Astrocyte (in vitro differentiated cells and primary cell): ENCODE measurements at regions not wholly inside any gene's neighbourhood (a gene's known extent, or its start where the extent isn't known, plus 50 kb on each side); places are given as distances from the start of the nearest gene placed in this dataset.
A peak's percentile ranks its signal among the peaks of the same experiment; 100 is the strongest.

Source experiments
- DNase-seq: peaks from one replicate; pipeline ENCODE4 v3.0.0-alpha.2; 2010; ENCODE audit warnings: low read depth
- FAIRE-seq: peaks from 2 replicates; lab custom pipeline; 2011; peaks lifted over from hg19 to GRCh38; lab: Jason Lieb, UNC
- H2AFZ ChIP-seq: 2 replicates; pipeline ENCODE4 v1.6.0; 2012; ENCODE audit warnings: low read depth, low read length, inconsistent platforms
- H3K27ac ChIP-seq: 2 replicates; pipeline ENCODE4 v1.5.1; 2011; ENCODE audit warnings: low read depth, low read length, inconsistent platforms
- H3K27me3 ChIP-seq: 2 replicates; pipeline ENCODE4 v1.6.0; 2011; ENCODE audit warnings: low read length, inconsistent platforms; ENCODE audit not compliant: insufficient read depth
- H3K36me3 ChIP-seq: 2 replicates; pipeline ENCODE4 v1.5.1; 2011; ENCODE audit warnings: low read length, inconsistent platforms; ENCODE audit not compliant: insufficient read depth
- H3K4me1 ChIP-seq: 2 replicates; pipeline ENCODE4 v1.5.1; 2011; ENCODE audit warnings: low read length, inconsistent platforms; ENCODE audit not compliant: insufficient read depth
- H3K4me2 ChIP-seq: 2 replicates; pipeline ENCODE4 v1.6.0; 2012; ENCODE audit warnings: low read length, inconsistent platforms
- H3K4me3 ChIP-seq: 2 replicates; pipeline ENCODE4 v1.5.1; 2011; ENCODE audit warnings: low read depth, mild to moderate bottlenecking, low read length, inconsistent platforms; ENCODE audit not compliant: insufficient read depth
- H3K79me2 ChIP-seq: 2 replicates; pipeline ENCODE4 v1.6.0; 2012; ENCODE audit warnings: mild to moderate bottlenecking, low read length, inconsistent platforms; ENCODE audit not compliant: insufficient read depth
- H3K9ac ChIP-seq: 2 replicates; pipeline ENCODE4 v1.6.0; 2012; ENCODE audit warnings: mild to moderate bottlenecking, low read length, inconsistent platforms
- H3K9me3 ChIP-seq: 2 replicates; pipeline ENCODE4 v1.5.1; 2012; ENCODE audit warnings: low read depth, mild to moderate bottlenecking, low read length, inconsistent platforms; ENCODE audit not compliant: insufficient read depth
- H4K20me1 ChIP-seq: 2 replicates; pipeline ENCODE4 v1.6.0; 2012; ENCODE audit warnings: low read length, inconsistent platforms; ENCODE audit not compliant: insufficient read depth
- H3K27ac Mint-ChIP-seq: one replicate; pipeline ENCODE4 v1.8.0; 2021; ENCODE audit warnings: mild to moderate bottlenecking, mixed read lengths; ENCODE audit not compliant: unreplicated experiment
- H3K27me3 Mint-ChIP-seq: one replicate; pipeline ENCODE4 v1.8.0; 2021; ENCODE audit warnings: low read depth, mixed read lengths; ENCODE audit not compliant: unreplicated experiment
- H3K36me3 Mint-ChIP-seq: one replicate; pipeline ENCODE4 v1.8.0; 2021; ENCODE audit warnings: low read depth, mixed read lengths; ENCODE audit not compliant: unreplicated experiment
- H3K4me1 Mint-ChIP-seq: one replicate; pipeline ENCODE4 v1.8.0; 2021; ENCODE audit warnings: low read depth, mixed read lengths; ENCODE audit not compliant: unreplicated experiment
- H3K4me3 Mint-ChIP-seq: one replicate; pipeline ENCODE4 v1.8.0; 2021; ENCODE audit warnings: mild to moderate bottlenecking, moderate library complexity, mixed read lengths; ENCODE audit not compliant: unreplicated experiment
- H3K9me3 Mint-ChIP-seq: one replicate; pipeline ENCODE4 v1.8.0; 2021; ENCODE audit warnings: mild to moderate bottlenecking, mixed read lengths; ENCODE audit not compliant: unreplicated experiment
- CTCF ChIP-seq: IDR thresholded peaks from 2 replicates; pipeline ENCODE4 v1.5.1; 2011; ENCODE audit warnings: low read depth, mild to moderate bottlenecking, inconsistent platforms, low read length, moderate library complexity; ENCODE audit not compliant: insufficient read depth
- EZH2 ChIP-seq: IDR thresholded peaks from 2 replicates; pipeline ENCODE4 v1.6.1; 2012; ENCODE audit warnings: mild to moderate bottlenecking, low read length, inconsistent platforms; ENCODE audit not compliant: insufficient read depth

DNA sequence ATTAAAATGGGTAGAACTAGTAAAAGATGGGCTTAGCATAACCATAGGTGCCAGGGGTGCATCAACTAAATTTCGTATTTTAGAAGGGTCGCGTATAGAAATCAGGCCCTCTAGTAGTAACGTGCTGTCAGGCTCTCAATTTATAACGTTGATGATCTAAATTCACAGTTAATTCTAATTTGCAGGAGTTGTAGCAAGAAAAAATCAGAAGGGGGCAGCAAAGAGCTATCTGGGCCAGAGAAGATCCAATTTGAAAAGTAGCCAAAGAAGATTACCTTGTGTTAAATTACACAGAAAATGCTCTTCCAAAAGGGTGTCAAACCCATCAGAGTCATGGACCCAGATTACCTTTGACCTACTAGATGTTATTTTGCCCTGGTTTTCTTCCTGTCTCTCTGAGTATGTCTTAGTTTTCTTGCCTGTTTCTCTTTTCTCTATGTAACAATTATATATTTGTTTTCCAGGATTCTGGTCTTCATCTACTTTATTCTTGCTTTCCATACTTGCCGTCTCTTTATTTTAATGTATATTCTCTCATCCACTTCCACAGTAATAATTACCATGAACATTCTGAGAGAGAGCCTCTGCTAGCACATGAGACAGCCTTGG is 1030.9 kb downstream of the AMY1C start:
- Histone ChIP-seq H4K20me1 (no peaks in the 10 kb centered on the region), H3K9me3 (no peaks in the 10 kb centered on the region), H3K27me3 (no peaks in the 10 kb centered on the region), H3K79me2 (no peaks in the 10 kb centered on the region), H3K27ac (no peak overlapping the region), H3K4me3 (no peak overlapping the region), H3K9ac (no peak overlapping the region), H2AFZ (no peak overlapping the region), H3K4me2 (no peak overlapping the region), H3K36me3 (no peaks in the 10 kb centered on the region), H3K4me1 (no peaks in the 10 kb centered on the region)
- DNase-seq (peak; percentile 0), FAIRE-seq (no peak)
- TF ChIP-seq EZH2 (no peak), CTCF (peak; percentile 79)
- Mint-ChIP-seq H3K9me3 (no peaks in the 10 kb centered on the region), H3K4me3 (no peak overlapping the region), H3K36me3 (no peaks in the 10 kb centered on the region), H3K27ac (no peak overlapping the region), H3K27me3 (no peaks in the 10 kb centered on the region), H3K4me1 (no peaks in the 10 kb centered on the region)

DNA sequence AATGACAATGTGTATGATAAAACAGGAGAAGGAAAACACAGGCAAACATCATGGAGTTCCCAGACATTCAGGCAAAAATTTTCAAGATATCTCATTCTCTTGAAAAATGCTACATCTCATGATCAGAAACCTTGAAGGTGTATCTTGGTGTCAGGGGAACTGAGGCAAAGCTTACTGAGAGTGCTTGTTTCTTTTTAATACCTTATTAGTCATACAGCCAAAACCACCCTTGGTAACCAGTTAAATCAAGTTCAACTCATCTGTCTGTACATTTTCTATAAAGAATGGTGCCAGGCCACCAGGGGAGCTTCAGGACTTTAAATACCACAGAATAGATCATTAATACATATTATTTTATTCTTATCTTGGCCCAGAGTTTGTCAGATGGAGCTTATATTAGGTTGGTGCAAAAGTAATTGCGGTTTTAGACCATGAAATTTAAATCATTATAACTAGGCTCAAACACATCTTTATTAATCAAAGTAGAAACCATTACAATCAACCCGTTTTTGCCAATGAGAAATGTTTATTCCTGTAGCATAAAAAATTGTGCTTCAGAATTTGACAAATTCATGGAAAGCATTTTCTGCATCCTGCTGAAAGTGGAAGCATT is 1036.0 kb downstream of the AMY1C start:
- Mint-ChIP-seq H3K4me1 (no peaks in the 10 kb centered on the region), H3K36me3 (no peaks in the 10 kb centered on the region), H3K27ac (no peak overlapping the region), H3K27me3 (no peaks in the 10 kb centered on the region), H3K4me3 (no peak overlapping the region), H3K9me3 (no peaks in the 10 kb centered on the region)
- Histone ChIP-seq H3K9me3 (peaks cover 5% of the 10 kb centered on the region), H3K36me3 (no peaks in the 10 kb centered on the region), H3K9ac (no peak overlapping the region), H4K20me1 (no peaks in the 10 kb centered on the region), H3K27me3 (no peaks in the 10 kb centered on the region), H3K4me1 (no peaks in the 10 kb centered on the region), H3K4me2 (no peak overlapping the region), H3K79me2 (no peaks in the 10 kb centered on the region), H2AFZ (no peak overlapping the region), H3K4me3 (no peak overlapping the region), H3K27ac (no peak overlapping the region)
- no peak for FAIRE-seq
- DNase-seq, result no peak
- TF ChIP-seq CTCF (no peak), EZH2 (no peak)

DNA sequence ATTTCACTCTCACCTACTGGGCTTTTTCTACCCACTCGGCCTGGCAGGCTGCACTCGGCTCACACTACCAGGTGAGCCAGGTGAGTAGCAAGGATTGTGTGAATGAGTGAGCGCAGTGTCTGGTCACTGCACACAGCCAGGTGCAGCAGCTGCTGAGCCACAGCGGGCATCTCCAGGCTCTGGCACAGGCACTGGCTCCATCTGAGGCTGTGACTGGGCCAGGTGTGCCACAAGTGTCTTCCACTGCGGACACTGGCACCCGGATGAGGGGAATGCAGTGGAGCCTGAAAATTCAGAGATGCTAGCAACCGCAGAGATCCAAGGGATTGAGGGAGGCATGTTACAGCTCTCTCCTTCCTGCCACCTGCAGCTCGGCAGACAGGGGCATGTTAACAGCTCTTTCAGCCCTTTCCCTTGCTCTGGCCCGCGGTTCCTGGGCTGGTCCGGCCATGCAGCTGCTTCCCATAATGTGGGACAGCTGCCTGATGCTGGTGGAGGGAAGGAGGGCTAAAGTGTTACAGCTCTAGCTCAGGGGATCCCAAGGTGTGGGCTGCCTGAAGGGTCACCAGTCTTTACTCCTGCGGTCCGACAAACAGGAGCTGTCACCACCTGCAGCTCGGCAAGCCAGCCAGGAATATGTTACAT is 1038.3 kb downstream of the AMY1C start:
- no peak overlapping the region for H3K27ac ChIP-seq
- no peaks in the 10 kb centered on the region for H3K27me3 ChIP-seq
- no peaks in the 10 kb centered on the region for H3K4me1 Mint-ChIP-seq
- no peak overlapping the region for H3K4me3 ChIP-seq
- TF ChIP-seq CTCF (no peak), EZH2 (no peak)
- no peaks in the 10 kb centered on the region for H4K20me1 ChIP-seq
- peaks cover 5% of the 10 kb centered on the region for H3K9me3 ChIP-seq
- no peaks in the 10 kb centered on the region for H3K79me2 ChIP-seq
- no peaks in the 10 kb centered on the region for H3K27me3 Mint-ChIP-seq
- no peak overlapping the region for H3K9ac ChIP-seq
- no peak overlapping the region for H3K4me2 ChIP-seq
- FAIRE-seq (no peak), DNase-seq (no peak)
- no peak overlapping the region for H3K27ac Mint-ChIP-seq
- no peaks in the 10 kb centered on the region for H3K4me1 ChIP-seq
- H3K36me3 Mint-ChIP-seq, result no peaks in the 10 kb centered on the region
- H3K4me3 Mint-ChIP-seq, result no peak overlapping the region
- H3K9me3 Mint-ChIP-seq, result no peaks in the 10 kb centered on the region
- H2AFZ ChIP-seq, result no peak overlapping the region
- no peaks in the 10 kb centered on the region for H3K36me3 ChIP-seq
